GM12878 (cell line): ENCODE measurements at regions not wholly inside any gene's neighbourhood (a gene's known extent, or its start where the extent isn't known, plus 50 kb on each side); places are given as distances from the start of the nearest gene placed in this dataset.

Source experiments
- ATAC-seq: fragments of 200-7000 bp; cut with Tn5 transposase; 3 replicates; pipeline ENCODE4 v1.9.1; 2020; ENCODE audit warnings: mild to moderate bottlenecking, moderate library complexity
- BruUV-seq: library from RNA; stranded (reverse); fragments of 400-500 nt; replicated peaks from 2 replicates; lab custom pipeline; 2021; lab: Mats Ljungman, UMichigan
- CTCF ChIA-PET: fragments of 300-600 bp; sonication (Branson Sonifier 250); formaldehyde crosslinking; extraction: SDS; loops from one replicate; lab custom pipeline; 2021; ENCODE audit warnings: inconsistent platforms; lab: Yijun Ruan, JAX
- POLR2A ChIA-PET: fragments of 350-600 bp; formaldehyde crosslinking; extraction: SDS; loops from one replicate; lab custom pipeline; 2021; ENCODE audit warnings: inconsistent platforms; lab: Charles Lee
- RAD21 ChIA-PET: fragments of 300-600 bp; sonication (Branson Sonifier 250); formaldehyde crosslinking; loops from one replicate; lab custom pipeline; 2023; ENCODE audit warnings: antibody characterized with exemption; ENCODE audit not compliant: unreplicated experiment; lab: Charles Lee
- SMC1A ChIA-PET: fragments of 300-600 bp; sonication (Branson Sonifier 250); formaldehyde crosslinking; loops from one replicate; lab custom pipeline; 2023; ENCODE audit not compliant: unreplicated experiment, uncharacterized antibody; lab: Charles Lee
- DNase-seq: peaks from one replicate; pipeline ENCODE4 v3.0.0-alpha.2; 2011; ENCODE audit warnings: low read depth, low spot score
- FAIRE-seq: peaks from 3 replicates; lab custom pipeline; 2011; peaks lifted over from hg19 to GRCh38; lab: Jason Lieb, UNC
- H2AFZ ChIP-seq: 2 replicates; pipeline ENCODE4 v1.6.0; 2011; ENCODE audit warnings: low read depth, low read length, control low read depth; ENCODE audit not compliant: control insufficient read depth
- H3K27ac ChIP-seq: 2 replicates; pipeline ENCODE4 v1.5.1; 2011; ENCODE audit warnings: control low read depth; ENCODE audit not compliant: control insufficient read depth, insufficient read depth
- H3K27me3 ChIP-seq, 2 experiments: replicated peaks in 1 of 2; 2 replicates each; pipeline versions ENCODE4 v1.6.0 to v1.6.1; 2011; ENCODE audit warnings: low read length in 1 of 2; ENCODE audit not compliant: control insufficient read depth in 2 of 2, insufficient read depth in 2 of 2
- H3K36me3 ChIP-seq, 2 experiments: 2 replicates each; pipeline ENCODE4 v1.5.1; 2011; ENCODE audit warnings: low read length in 1 of 2; ENCODE audit not compliant: control insufficient read depth in 2 of 2, insufficient read depth in 2 of 2
- H3K4me1 ChIP-seq: 2 replicates; pipeline ENCODE4 v1.6.1; 2011; ENCODE audit warnings: mild to moderate bottlenecking, low read length, moderate library complexity, mixed read lengths; ENCODE audit not compliant: control insufficient read depth, insufficient read depth
- H3K4me2 ChIP-seq: 2 replicates; pipeline ENCODE4 v1.6.0; 2011; ENCODE audit warnings: control low read depth; ENCODE audit not compliant: control insufficient read depth, insufficient read depth
- H3K4me3 ChIP-seq: fragments of 200-600 bp; sonication (generic); 2 replicates; pipeline ENCODE4 v1.5.1; 2016
- H3K79me2 ChIP-seq: 2 replicates; pipeline ENCODE4 v1.6.0; 2011; ENCODE audit warnings: low read length; ENCODE audit not compliant: control insufficient read depth, insufficient read depth
- H3K9ac ChIP-seq: 2 replicates; pipeline ENCODE4 v1.8.0; 2011; ENCODE audit warnings: low read length, control low read depth, mixed read lengths; ENCODE audit not compliant: control insufficient read depth, insufficient read depth
- H3K9me3 ChIP-seq: replicated peaks from 3 replicates; pipeline ENCODE4 v1.5.1; 2011; ENCODE audit warnings: mild to moderate bottlenecking, low read length; ENCODE audit not compliant: control insufficient read depth, insufficient read depth
- H4K20me1 ChIP-seq: 2 replicates; pipeline ENCODE4 v1.6.0; 2011; ENCODE audit not compliant: control insufficient read depth, insufficient read depth
- CBFB ChIP-seq: IDR thresholded peaks from 2 replicates; pipeline ENCODE4 v1.6.1; 2016; ENCODE audit warnings: antibody characterized with exemption, low read depth
- CBX5 ChIP-seq: sonication (generic); IDR thresholded peaks from 2 replicates; pipeline ENCODE4 v1.6.1; 2016; ENCODE audit warnings: low read depth, moderate library complexity, mild to moderate bottlenecking, inconsistent platforms
- CEBPB ChIP-seq, 2 experiments: fragments of 150-350 bp in 1 of 2; IDR thresholded peaks; 2 replicates each; pipeline ENCODE4 v1.6.1; 2012 to 2014; ENCODE audit warnings: low read depth in 2 of 2, low read length in 2 of 2, borderline replicate concordance in 1 of 2, inconsistent platforms in 1 of 2
- E4F1 ChIP-seq: fragments of 450-650 bp; IDR thresholded peaks from 2 replicates; pipeline ENCODE4 v1.6.1; 2018; ENCODE audit warnings: borderline replicate concordance, mild to moderate bottlenecking; ENCODE audit not compliant: partially characterized antibody
- GATAD2B ChIP-seq: fragments of 450-650 bp; conservative IDR thresholded peaks from 2 replicates; pipeline ENCODE4 v1.6.1; 2017; ENCODE audit warnings: low read depth, mild to moderate bottlenecking, moderate library complexity
- HCFC1 ChIP-seq: fragments of 150-350 bp; IDR thresholded peaks from 2 replicates; pipeline ENCODE4 v1.6.1; 2014; ENCODE audit warnings: low read length
- IRF5 ChIP-seq: fragments of 450-650 bp; IDR thresholded peaks from 2 replicates; pipeline ENCODE4 v1.6.1; 2017; ENCODE audit warnings: borderline replicate concordance
- KLF5 ChIP-seq: fragments of 450-650 bp; IDR thresholded peaks from 2 replicates; pipeline ENCODE4 v1.6.1; 2014; ENCODE audit warnings: mild to moderate bottlenecking; ENCODE audit not compliant: partially characterized antibody
- MEF2A ChIP-seq: IDR thresholded peaks from 2 replicates; pipeline ENCODE4 v1.6.1; 2011; ENCODE audit warnings: low read depth, mild to moderate bottlenecking, low read length, moderate library complexity; ENCODE audit not compliant: insufficient read depth
- MTA2 ChIP-seq: fragments of 450-650 bp; IDR thresholded peaks from 2 replicates; pipeline ENCODE4 v1.6.1; 2016; ENCODE audit warnings: low read depth, mild to moderate bottlenecking, moderate library complexity
- NFYB ChIP-seq: IDR thresholded peaks from 2 replicates; pipeline ENCODE4 v1.6.1; 2011; ENCODE audit warnings: low read depth, mild to moderate bottlenecking, low read length, improper control_type of control experiment, moderate library complexity; ENCODE audit not compliant: insufficient read depth
- RELA ChIP-seq: fragments of 450-650 bp; IDR thresholded peaks from 2 replicates; pipeline ENCODE4 v1.8.0; 2014; ENCODE audit warnings: borderline replicate concordance; ENCODE audit not compliant: partially characterized antibody
- SIX5 ChIP-seq: IDR thresholded peaks from 2 replicates; pipeline ENCODE4 v1.6.1; 2011; ENCODE audit warnings: mild to moderate bottlenecking, low read depth, low read length, moderate library complexity; ENCODE audit not compliant: severe bottlenecking
- TBL1XR1 ChIP-seq: IDR thresholded peaks from 2 replicates; pipeline ENCODE4 v1.6.1; 2012; ENCODE audit warnings: low read depth, low read length, improper control_type of control experiment
- ZNF207 ChIP-seq: fragments of 450-650 bp; IDR thresholded peaks from 2 replicates; pipeline ENCODE4 v1.6.1; 2014; ENCODE audit warnings: antibody characterized with exemption, mild to moderate bottlenecking, borderline replicate concordance
- WGBS: methylation state at CpG from one replicate; pipeline ENCODE4 v1.1.6; 2016; ENCODE audit warnings: low lambda C conversion rate; ENCODE audit not compliant: insufficient replicate concordance, insufficient coverage; ENCODE audit errors: missing lambda C conversion rate; 5-methylcytosine and 5-hydroxymethylcytosine counted together
- in situ Hi-C: fragments of 300-500 bp; cut with MboI; formaldehyde crosslinking; loops from 9 replicates; pipeline ENCODE4 v1.14.3; 2018; ENCODE audit warnings: mixed read lengths
- intact Hi-C: fragments of 100-400 bp; cut with micrococcal nuclease; formaldehyde crosslinking; loops from one replicate; pipeline ENCODE4 v1.14.2; 2022; ENCODE audit not compliant: unreplicated experiment

GRCh38 chr2:164438490-164439205, 182.6 kb downstream of the GRB14 start:
- SMC1A ChIA-PET, result no interaction called here
- H3K9me3 ChIP-seq, result no peaks in the 10 kb centered on the region
- ATAC-seq (no peak), DNase-seq (no peak), FAIRE-seq (no peak)
- H2AFZ ChIP-seq, result no peak overlapping the region
- H3K4me1 ChIP-seq, result no peaks in the 10 kb centered on the region
- no peaks in the 10 kb centered on the region for H4K20me1 ChIP-seq
- H3K36me3 ChIP-seq, result no peaks in the 10 kb centered on the region
- CTCF ChIA-PET, result no interaction called here
- H3K27me3 ChIP-seq, result no peaks in the 10 kb centered on the region
- POLR2A ChIA-PET, result no interaction called here
- RAD21 ChIA-PET, result no interaction called here
- TF ChIP-seq GATAD2B (no peak), KLF5 (no peak), ZNF207 (no peak), NFYB (no peak), HCFC1 (no peak)
- TF ChIP-seq, all 136 proteins: peak for 0
- no peaks in the 10 kb centered on the region for H3K79me2 ChIP-seq
- intact Hi-C loops (no loop called here), in situ Hi-C loops (no loop called here)
- BruUV-seq, result no TSS peak
- H3K4me2 ChIP-seq, result no peak overlapping the region
- H3K27ac ChIP-seq, result no peak overlapping the region
- no peak overlapping the region for H3K4me3 ChIP-seq
- no peak overlapping the region for H3K9ac ChIP-seq

GRCh38 chr2:164436131-164436530, 185.2 kb downstream of the GRB14 start:
- FAIRE-seq (no peak), DNase-seq (no peak), ATAC-seq (no peak)
- CTCF ChIA-PET, result interaction anchor here (0.6 kb wide), 1 partner anchor 8 kb away, joined by 3 read pairs; no protein-coding TSS in a partner anchor
- no peaks in the 10 kb centered on the region for H3K27me3 ChIP-seq
- no peak overlapping the region for H3K27ac ChIP-seq
- no peaks in the 10 kb centered on the region for H4K20me1 ChIP-seq
- H3K4me2 ChIP-seq, result no peak overlapping the region
- 0% methylated on average over 3 of the region's 3 CpGs for WGBS
- H3K9me3 ChIP-seq, result no peaks in the 10 kb centered on the region
- SMC1A ChIA-PET, result interaction anchor here (1.0 kb wide), 1 partner anchor 296 kb away, joined by 3 read pairs; no protein-coding TSS in a partner anchor
- in situ Hi-C loops, result no loop called here
- no TSS peak for BruUV-seq
- H3K79me2 ChIP-seq, result no peaks in the 10 kb centered on the region
- H3K4me1 ChIP-seq, result no peaks in the 10 kb centered on the region
- POLR2A ChIA-PET, result no interaction called here
- H3K36me3 ChIP-seq, result no peaks in the 10 kb centered on the region
- H2AFZ ChIP-seq, result no peak overlapping the region
- H3K9ac ChIP-seq, result no peak overlapping the region
- intact Hi-C loops, result no loop called here
- H3K4me3 ChIP-seq, result no peak overlapping the region
- no peak for TF ChIP-seq CEBPB (IDR thresholded peaks at IDR 0.05; ENCODE audit: borderline replicate concordance in 1 of 2, low read depth in 2 of 2, low read length in 2 of 2)
- no peak for TF ChIP-seq TBL1XR1
- TF ChIP-seq MTA2, result no peak
- no peak for TF ChIP-seq MEF2A
- TF ChIP-seq CBX5, result no peak
- no peak for TF ChIP-seq RELA
- no peak for TF ChIP-seq SIX5
- no peak for TF ChIP-seq CBFB
- TF ChIP-seq E4F1, result no peak
- no peak for TF ChIP-seq IRF5
- RAD21 ChIA-PET, result no interaction called here
